Calu3 (cell line): ENCODE measurements at regions not wholly inside any gene's neighbourhood (a gene's known extent, or its start where the extent isn't known, plus 50 kb on each side); places are given as distances from the start of the nearest gene placed in this dataset.
A peak's percentile ranks its signal among the peaks of the same experiment; 100 is the strongest.

Experiments
- BruUV-seq: library from RNA; stranded (reverse); fragments of 400-500 nt; replicated peaks from 2 replicates; lab custom pipeline; 2021; lab: Mats Ljungman, UMichigan
- CTCF ChIA-PET: fragments of 300-600 bp; sonication (Branson Sonifier 250); formaldehyde crosslinking; loops from one replicate; lab custom pipeline; 2022; ENCODE audit warnings: antibody characterized with exemption; lab: Charles Lee
- DNase-seq: peaks from one replicate; pipeline ENCODE4 v3.0.0; 2022
- H3K27ac Mint-ChIP-seq: one replicate; pipeline ENCODE4 v1.8.0; 2022; ENCODE audit warnings: mixed read lengths; ENCODE audit not compliant: unreplicated experiment
- H3K27me3 Mint-ChIP-seq: one replicate; pipeline ENCODE4 v1.8.0; 2022; ENCODE audit warnings: mixed read lengths; ENCODE audit not compliant: unreplicated experiment
- H3K36me3 Mint-ChIP-seq: one replicate; pipeline ENCODE4 v1.8.0; 2022; ENCODE audit warnings: mild to moderate bottlenecking, moderate library complexity, mixed read lengths; ENCODE audit not compliant: insufficient read depth, unreplicated experiment
- H3K4me1 Mint-ChIP-seq: one replicate; pipeline ENCODE4 v1.8.0; 2022; ENCODE audit warnings: mild to moderate bottlenecking, low read depth, mixed read lengths; ENCODE audit not compliant: unreplicated experiment
- H3K4me3 Mint-ChIP-seq: one replicate; pipeline ENCODE4 v1.8.0; 2022; ENCODE audit warnings: mild to moderate bottlenecking, low read depth, moderate library complexity, mixed read lengths; ENCODE audit not compliant: unreplicated experiment
- H3K9me3 Mint-ChIP-seq: one replicate; pipeline ENCODE4 v1.8.0; 2022; ENCODE audit warnings: low read depth, mixed read lengths; ENCODE audit not compliant: unreplicated experiment
- CTCF ChIP-seq: fragments of 200-600 bp; IDR thresholded peaks from one replicate; pipeline ENCODE4 v1.8.0; 2022; ENCODE audit warnings: antibody characterized with exemption; ENCODE audit not compliant: unreplicated experiment
- intact Hi-C: fragments of 100-400 bp; cut with micrococcal nuclease; formaldehyde crosslinking; loops from one replicate; pipeline ENCODE4 v1.10.0; 2022; ENCODE audit not compliant: unreplicated experiment

DNA sequence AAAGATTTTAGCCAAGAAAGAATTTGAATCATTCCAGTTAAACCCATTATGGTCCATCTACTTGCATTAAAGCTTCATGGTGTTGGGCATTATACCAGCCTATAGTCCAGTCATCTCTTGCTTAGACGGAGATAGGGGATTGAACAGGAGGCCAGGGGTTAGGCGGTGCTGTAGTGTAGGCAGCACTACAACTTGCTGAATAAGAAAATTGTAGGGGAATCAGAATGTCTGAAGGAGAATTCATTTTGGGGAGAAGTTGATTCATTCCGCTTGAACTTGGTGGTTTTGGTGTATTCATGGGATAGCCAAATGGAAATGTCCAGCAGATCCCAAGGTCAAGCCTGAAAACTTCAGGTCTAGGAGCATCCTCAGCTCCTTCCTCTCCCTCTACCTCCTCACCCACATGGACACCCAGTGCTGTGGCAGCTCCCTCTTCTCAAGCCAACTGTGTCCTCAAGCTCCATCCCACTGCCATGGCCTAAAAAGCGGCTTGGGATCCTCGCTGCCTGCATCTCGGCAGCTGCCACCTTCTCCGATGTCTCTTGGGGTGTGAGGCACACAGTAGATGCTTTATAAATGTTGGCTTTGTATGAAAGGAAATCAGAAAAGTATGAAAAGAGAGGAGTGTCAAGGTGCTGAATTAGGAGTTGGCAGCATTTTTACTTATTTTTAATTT is 63.6 kb upstream of the MNX1 start:
- TF ChIP-seq CTCF: no peak
- intact Hi-C loops: no loop called here
- H3K4me3 Mint-ChIP-seq: no peak overlapping the region
- CTCF ChIA-PET: no interaction called here
- no TSS peak for BruUV-seq
- H3K9me3 Mint-ChIP-seq: no peaks in the 10 kb centered on the region
- no peak overlapping the region for H3K27ac Mint-ChIP-seq
- H3K36me3 Mint-ChIP-seq: peaks cover 7% of the 10 kb centered on the region
- H3K27me3 Mint-ChIP-seq: peaks cover 87% of the 10 kb centered on the region
- H3K4me1 Mint-ChIP-seq: peaks cover 8% of the 10 kb centered on the region
- no peak for DNase-seq

DNA sequence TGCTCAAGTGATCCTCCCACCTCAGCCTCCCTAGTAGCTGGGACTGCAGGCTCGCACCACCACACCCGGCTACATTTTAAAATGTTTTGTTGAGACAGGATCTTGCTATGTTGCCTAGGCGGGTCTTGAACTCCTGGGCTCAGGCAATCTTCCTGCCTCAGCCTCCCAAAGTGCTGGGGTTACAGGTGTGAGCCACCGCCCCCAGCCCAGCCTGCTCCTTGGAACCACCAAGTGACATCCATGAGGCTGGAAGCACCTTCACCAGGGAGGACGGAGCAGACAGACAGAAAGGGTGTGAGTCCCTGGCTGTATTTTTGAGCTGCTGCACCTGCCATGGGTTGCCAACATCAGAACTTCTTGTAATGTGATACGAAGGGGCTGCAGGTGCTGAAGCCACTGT is 62.3 kb upstream of the UBE3C start:
- CTCF ChIA-PET: no interaction called here
- H3K4me3 Mint-ChIP-seq: no peak overlapping the region
- no peak for TF ChIP-seq CTCF
- no peak overlapping the region for H3K27ac Mint-ChIP-seq
- no TSS peak for BruUV-seq
- intact Hi-C loops: no loop called here
- peaks cover 78% of the 10 kb centered on the region for H3K27me3 Mint-ChIP-seq
- H3K36me3 Mint-ChIP-seq: peaks cover 7% of the 10 kb centered on the region
- peaks cover 8% of the 10 kb centered on the region for H3K4me1 Mint-ChIP-seq
- no peak for DNase-seq
- no peaks in the 10 kb centered on the region for H3K9me3 Mint-ChIP-seq

DNA sequence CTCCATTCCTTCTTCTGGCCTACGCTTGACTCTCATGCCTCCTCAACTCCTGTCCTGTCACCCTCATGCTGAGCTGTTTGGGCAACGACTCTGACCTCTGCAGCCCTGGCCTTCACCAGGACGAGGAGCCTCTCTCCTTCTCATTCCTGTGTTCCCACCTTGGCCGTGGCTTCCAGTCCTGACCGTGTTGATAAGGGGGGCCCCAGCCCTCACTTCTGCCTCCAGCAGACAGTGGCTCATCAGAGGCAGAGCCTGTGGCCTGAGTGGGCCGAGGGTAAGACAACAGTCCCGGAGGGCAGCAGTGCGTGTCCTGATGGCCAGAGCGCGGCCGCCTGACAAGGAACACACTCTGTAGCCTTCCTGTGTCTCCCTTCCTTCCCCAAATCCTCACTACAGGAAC is 61.7 kb upstream of the UBE3C start:
- Mint-ChIP-seq H3K9me3 (no peaks in the 10 kb centered on the region), H3K4me3 (no peak overlapping the region), H3K4me1 (peaks cover 8% of the 10 kb centered on the region), H3K36me3 (peaks cover 7% of the 10 kb centered on the region), H3K27me3 (peaks cover 73% of the 10 kb centered on the region), H3K27ac (no peak overlapping the region)
- BruUV-seq: no TSS peak
- DNase-seq: no peak
- TF ChIP-seq CTCF: no peak
- intact Hi-C loops: no loop called here
- CTCF ChIA-PET: no interaction called here

DNA sequence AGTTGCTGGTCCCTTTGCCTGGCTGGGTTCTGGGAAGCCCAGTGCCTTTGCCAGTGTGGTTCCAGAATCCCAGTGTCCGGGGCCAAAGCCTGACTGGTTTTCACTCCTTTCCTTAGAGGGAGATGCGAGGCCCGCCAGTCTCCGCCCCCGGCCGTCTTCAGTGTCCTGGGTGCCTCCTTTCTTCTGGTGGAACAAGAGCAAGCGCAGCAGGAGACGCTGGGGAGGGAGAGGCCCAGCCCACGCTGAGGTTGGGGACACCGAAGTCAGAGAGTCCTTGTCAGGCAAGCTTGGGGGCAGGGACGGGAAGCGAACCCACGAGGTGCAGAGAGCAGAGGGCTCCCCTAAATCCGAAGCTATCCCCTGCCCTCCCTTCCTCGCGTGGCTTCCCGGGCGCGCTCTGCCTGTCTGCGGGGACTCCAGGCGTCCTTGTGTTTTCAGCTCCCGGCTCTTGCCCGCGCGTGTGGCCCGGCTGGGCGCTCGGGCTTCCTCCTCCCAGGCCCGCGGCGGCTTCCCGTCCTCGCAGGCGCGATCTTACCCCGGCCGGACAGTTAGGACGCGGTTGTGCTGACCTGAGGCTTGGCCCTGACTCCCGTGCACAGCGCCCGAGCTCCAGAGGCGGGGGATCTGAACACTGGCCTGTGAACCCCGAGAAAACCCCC is 60.6 kb upstream of the UBE3C start:
- Mint-ChIP-seq H3K9me3 (peaks cover 3% of the 10 kb centered on the region), H3K27ac (no peak overlapping the region), H3K4me3 (peak overlapping the region; percentile 60), H3K4me1 (peaks cover 8% of the 10 kb centered on the region), H3K27me3 (peaks cover 69% of the 10 kb centered on the region), H3K36me3 (peaks cover 7% of the 10 kb centered on the region)
- DNase-seq: peak; percentile 21
- intact Hi-C loops: no loop called here
- CTCF ChIA-PET: no interaction called here
- no TSS peak for BruUV-seq
- no peak for TF ChIP-seq CTCF
